ENCODE measurements at regions not wholly inside any gene's neighbourhood (a gene's known extent, or its start where the extent isn't known, plus 50 kb on each side); places are given as distances from the start of the nearest gene placed in this dataset.
"Not testable (repeated sequence)": the region's sequence is repeated elsewhere in the genome, so short reads cannot be mapped to it uniquely, and the experiment has no call there.

DNA sequence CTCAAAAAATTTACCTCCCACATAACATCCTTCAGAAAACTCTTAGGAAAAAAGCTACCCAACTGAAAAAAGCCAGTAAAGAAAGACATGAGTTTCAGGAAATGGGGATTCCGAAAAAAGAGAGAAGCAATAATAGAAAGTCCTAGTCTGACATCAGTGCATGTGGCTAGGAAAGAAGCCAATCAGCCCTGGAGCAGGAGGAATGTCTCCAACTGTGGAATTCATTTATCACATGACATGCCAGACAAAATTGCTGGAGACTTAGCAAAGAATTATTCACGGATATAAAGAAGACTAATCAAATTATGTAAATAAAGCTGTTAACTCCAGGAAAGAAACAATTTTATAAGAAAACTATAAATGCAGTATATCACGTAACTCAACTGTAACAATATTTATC lies 258.9 kb upstream of the RARB start:
- peak; percentile 20 for DNase-seq

DNA sequence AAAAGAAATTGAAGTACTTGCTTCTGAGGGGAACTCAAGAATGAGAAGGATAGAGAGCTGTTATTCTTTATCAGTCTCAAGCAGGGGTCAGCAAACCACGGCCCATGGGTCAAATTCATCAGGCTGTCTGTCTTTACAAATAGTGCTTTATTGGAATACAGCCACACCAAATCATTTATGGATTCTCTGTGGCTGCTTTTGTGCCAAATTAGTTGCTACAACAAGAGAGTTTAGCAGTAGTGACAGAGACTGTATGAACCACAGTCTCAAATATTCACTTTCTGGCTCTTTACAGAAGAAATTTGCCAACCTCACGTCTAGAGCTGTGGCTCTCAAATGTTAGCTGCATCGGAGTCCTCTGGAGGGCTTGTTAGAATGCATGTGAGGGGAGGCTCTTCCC lies 258.0 kb upstream of the RARB start:
- peak; percentile 6 for DNase-seq

DNA sequence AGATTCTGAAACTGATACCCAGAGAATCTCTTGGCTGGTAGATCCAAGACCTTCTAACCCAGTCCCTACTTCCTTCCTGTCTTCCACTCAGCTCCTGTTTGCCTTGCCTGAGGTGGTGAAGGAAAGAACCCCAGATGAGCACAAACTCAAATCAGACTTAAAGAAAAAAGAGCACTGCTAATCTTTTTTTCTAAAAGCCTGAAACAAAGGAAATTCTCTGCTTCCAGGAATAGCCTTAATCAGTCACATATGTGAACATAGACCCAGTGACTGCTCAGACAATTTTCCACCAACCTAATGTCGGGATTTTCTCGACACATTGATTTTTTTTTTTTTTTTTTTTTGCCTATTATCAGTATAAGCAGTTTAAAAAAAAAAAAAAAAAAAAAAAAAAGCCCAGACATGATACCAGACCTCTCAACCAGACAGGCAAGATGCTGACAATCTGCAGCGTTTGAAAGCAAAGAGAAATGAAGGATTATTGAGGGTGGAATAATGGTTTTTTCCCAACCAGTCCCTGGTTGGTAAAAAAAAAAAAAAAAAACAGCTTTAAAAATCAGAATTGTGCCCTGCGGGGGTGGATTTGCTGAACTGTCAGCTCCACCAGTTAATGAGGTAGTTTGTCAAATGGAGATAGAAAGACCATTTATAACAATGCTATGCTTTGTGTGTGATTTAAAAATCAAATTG lies 256.8 kb upstream of the RARB start:
- DNase-seq = peak; percentile 40

DNA sequence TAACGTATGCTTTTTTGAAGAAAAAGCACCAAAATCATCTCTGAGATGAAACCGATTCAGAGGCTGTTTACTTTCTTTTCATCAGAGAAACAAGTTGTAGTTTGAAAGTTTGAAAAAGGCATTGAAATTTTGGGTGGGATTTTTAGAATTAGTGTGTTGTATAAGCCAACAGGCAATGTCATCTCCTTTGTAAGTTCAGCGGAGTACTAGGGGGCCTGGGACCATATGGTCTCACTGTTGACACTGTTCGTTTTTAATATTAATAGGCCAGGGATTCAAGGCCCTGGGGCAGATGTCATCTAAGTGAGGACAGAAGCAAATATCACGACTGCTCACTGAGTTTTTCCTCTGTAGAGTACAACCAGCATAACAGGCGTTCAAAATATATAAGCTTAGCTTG lies 256.2 kb upstream of the RARB start:
- no peak for DNase-seq

DNA sequence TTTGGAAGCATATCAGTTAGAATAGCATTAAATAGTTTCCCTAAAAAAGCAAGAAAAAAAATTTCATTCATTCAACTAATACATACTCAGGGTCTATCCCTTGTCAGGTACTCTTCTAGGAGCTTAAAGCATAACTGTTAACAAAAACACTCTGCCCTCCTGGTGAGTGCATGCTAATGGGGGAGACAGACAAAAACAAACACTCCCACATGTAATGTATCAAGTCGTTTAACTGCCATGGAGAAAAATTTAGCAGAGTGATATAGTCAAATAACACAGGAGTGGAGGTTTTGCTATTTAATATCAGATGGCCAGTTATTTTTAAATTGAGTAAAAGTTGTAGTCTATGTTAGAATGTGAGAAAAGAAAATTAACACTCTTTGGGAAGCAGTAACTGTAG lies 254.5 kb upstream of the RARB start:
- no peak for DNase-seq

DNA sequence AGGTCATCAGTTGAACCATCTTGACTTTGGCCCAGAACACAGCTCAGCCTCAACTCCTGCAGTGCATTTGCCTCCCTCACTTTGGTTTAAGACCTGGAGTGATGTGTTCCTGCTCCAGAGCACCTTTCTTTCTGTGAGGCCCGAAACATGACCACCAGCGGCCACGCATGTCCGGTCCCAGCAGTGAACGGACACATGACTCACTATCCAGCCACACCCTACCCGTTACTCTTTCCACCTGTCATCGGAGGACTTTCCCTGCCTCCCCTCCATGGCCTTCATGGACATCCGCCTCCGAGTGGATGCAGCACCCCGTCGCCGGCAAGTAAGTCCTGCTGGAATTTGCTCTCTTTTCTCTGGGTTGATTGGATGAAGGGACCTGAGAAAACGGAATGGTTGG lies 253.8 kb upstream of the RARB start:
- DNase-seq = no peak

DNA sequence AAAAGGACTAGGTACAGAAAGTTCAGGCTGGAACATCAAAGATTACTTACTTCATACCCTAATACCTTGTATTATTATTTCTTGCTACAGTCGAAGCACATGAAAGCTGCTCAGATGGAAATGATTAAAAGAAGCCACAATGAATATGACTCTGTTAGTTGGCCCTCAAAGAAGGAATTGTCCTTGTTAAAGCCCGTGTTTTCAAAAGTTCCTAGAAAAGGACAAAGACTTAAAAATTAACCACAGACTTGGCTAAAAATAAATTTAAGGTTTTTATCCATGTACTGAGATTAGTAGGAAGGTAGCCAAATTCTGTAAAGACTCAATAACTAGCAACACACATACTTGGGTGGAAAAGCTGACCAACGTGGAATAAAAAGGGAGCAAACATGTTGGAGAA lies 251.0 kb upstream of the RARB start:
- peak; percentile 53 for DNase-seq

DNA sequence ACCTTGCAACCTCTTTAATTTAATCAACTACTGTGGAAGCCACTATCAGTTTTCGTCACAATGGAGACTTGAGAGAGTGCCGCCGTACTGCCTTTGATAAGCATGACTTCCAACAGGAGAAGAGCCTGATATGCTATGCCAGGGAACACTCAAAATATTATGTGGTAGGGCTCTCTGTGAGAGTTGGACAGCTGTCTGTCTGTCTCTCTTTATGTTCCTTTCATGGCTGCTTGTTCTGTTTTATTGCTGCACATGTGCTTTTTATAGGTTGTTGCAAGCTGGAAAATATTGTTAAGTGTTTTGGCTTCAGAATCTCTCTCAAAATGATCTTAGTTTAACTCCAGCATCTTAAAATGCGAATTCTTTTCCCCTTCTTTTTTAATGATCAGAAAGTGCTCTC lies 249.4 kb upstream of the RARB start:
- DNase-seq = no peak

DNA sequence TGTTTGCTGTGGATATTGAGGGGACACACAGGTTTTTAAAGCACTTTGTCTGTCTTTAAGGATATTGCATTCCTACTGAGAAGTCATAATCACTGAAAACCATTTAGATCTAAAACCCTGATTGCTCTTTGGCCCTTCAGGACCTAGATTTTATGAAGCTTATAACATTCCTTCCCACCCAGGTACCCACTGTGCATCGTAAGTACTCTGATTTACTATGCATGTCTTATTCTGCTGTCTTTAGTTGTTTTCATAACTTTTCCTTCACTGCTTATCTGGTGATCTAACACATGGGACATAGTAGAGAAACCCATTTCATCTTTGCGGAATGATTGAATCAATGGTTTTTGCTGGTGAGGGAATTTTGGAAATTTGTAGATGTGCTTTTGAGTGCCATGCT lies 247.0 kb upstream of the RARB start:
- DNase-seq = no peak

DNA sequence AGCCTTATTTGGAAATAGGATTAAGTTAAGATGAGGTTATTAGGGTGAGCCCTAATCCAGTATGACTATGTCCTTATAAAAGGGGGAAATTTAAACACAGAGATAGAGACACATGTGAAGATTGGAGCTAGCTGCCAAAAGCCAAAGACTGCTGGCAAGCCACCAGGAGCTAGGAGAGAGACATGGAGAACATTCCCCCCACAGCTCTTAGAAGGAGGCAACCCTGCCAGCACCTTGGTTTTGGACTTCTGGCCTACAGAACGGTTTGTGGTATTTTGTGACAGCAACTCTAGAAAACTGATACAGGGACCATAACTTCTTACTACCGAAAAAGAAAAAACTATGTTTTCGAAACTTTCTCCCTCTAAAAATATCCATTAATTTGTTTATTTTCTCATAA lies 245.3 kb upstream of the RARB start:
- no peak for DNase-seq

DNA sequence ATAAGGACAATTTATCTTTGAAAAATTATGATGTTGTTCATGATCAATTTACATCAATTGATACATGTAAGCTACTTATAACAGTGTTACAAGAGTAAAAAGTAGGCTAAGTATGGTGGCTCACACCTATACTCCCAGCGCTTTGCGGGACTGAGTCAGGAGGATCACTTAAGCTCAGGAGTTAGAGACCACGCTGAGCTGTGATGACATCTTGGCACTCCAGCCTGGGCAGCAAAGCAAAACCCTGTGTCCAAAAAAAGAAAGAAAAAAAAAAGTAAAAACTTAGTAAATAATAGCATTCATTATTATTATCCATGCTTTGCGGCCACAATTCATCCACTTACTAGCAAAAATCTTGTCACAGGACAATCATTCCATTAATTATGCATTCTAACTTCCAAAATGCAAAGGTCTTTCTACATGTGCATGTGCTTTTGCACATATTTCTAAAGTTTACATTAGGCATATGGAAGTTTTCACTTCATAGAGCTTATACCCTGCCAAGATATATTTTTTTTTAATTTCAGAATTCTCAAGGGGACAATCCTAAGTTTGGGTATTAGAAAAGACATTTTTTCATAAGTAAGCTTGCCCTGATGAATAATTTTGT lies 243.3 kb upstream of the RARB start:
- no peak for DNase-seq

DNA sequence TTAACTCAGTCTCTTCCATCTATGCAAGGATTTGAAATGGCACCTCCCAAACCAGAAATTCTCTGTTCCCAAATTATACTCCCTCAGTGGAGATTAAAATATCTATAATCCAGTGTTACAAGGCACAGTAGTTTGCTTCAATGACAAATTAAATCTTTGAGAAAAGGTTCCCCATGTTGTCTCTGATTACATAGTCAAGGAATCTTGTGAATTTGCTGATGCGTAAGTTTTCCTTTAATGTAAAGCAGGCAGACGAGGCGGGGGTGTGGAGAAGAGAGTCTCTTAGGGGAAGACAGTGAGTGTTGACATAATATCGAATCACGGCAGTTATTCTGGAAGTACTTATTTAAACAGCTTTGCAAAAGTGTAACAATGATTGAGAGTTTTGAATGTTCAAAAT lies 236.4 kb upstream of the RARB start:
- DNase-seq = peak; percentile 77

DNA sequence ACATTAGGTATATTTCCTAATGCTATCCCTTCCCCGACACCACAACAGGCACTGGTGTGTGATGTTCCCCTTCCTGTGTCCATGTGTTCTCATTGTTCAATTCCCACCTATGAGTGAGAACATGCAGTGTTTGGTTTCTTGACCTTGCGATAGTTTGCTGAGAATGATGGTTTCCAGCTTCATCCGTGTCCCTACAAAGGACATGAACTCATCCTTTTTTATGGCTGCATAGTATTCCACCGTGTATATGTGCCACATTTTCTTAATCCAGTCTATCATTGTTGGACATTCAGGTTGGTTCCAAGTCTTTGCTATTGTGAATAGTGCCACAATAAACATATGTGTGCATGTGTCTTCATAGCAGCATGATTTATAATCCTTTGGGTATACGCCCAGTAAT lies 228.5 kb upstream of the RARB start:
- not testable (repeated sequence) for DNase-seq

DNA sequence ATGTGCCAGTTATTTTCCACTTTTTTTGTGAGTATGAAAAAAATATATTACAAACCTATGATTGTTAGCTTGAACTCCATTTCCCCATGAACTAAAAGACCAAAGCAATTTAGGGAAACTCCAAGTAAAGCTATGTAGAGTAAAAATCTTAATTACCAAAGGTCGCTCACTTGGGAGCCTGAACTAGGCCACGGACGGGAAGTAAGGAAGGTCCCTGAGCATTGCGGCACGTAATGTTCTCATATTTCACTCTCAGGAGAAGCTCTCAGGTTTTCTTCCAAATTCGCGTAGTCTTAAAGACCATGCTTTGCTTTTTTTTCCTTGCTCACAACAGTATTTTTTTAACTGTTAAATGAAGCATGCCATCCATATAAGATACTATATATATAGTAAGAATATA lies 215.3 kb upstream of the RARB start:
- no peak for DNase-seq

DNA sequence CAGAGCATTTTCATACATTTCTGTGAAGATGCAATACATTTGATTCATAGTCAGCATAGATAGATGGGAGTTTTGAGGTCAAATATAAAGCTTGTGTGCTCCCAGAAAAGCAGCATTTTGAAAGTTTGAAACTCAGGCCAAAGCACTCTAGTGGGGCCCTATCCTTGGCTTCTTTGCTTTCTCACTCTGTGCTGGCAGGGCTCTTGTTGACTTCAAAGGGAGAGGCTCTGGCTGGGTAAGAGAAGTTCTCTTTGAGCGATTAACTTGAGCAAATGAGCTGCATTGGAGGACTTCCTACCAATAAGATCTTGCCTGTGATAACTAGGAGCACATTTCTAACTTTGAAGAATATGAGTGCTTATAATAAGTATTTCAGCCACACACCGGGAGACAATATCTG lies 214.0 kb upstream of the RARB start:
- DNase-seq = no peak

DNA sequence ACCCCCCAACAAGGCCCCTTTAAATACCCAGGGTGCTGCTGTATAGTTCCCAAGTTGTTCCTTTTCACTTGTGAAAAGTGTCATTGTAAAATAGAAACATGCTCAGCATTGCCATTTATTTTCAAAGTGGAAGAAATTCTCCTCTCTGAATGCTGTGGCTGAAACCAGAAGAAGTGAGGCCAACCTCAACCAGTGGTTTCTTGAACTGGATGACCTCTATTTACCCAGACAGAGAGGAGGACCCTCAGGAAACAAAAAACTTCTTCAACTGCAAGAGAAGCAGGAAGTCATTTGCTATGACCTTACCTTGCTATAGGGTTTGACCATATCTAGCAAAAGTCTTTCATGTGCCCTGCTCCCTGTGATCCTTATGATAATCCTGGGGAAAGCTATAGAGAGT lies 209.7 kb upstream of the RARB start:
- DNase-seq = no peak

DNA sequence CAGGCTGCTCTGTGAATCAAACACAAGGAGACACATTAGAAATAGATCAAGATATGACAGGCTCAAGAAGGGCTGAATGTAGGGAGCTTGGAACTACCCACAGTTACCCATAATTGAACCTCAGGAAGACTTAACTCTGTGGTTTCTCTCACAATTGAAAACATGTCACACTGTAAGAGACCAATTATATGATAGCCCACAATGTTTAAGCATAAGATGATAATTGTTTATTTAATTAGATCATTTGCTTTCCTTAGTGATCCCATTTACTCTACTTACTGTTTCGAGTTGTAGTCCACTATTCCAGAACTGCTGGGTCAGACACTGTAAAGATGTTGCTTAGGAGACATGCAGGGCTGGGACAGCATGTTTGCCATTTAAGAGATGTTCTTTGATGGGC lies 201.3 kb upstream of the RARB start:
- DNase-seq = no peak

DNA sequence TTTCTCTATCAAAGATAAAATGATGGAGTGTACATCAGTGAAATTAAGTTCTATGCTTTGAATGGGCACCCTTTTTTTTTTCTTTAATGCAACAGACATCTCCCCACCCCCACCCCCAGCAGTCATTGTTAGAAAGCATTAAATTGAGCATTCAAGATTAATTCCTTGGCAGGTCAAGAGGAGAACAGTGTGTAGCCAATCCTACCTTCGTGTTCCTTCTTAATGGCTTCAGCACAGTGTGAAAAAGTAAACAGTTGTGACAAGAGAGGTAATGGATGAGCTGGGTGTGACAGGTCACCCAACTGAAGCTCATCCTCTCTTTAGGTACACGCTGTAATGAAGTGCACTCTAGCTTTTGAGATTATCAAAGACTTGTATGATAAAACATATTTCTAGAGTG lies 198.5 kb upstream of the RARB start:
- DNase-seq = no peak

DNA sequence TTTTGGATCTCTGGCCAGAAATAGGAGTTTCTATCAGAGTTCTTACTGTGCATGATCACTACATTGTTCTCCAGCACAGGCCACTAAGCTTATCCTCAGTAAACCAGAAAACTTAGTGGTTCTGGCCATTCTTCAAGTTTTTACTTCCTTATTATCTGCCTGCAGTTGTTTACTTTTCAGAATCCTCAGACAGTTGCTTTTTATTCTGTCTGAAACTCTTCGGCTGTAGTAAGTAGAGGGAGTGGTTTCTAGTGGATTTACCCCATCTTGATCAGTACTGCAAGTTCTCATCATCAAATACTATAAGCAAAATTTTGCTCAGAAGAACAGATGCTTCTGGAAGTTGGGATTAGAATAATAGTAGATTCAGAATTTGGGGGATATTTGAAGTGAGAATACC lies 193.0 kb upstream of the RARB start:
- no peak for DNase-seq

DNA sequence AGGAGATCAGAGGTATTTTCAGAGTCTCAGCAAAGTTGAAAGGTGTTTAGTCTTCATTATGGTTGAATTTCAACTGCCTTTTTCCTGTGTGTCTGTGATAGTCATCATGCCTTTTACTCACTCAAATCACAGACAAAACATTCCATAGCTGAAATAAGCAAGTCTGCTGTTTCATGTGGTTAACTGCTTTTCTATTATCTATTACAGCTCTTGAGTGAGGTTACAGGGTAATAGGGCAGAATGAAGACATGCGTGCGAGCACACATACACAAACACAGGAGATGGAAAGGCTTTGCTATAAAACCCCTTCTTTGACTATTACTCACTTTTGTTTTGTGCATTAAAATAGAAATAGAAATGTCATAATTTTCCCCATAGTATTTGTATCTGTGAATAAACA lies 192.6 kb upstream of the RARB start:
- peak; percentile 31 for DNase-seq

DNA sequence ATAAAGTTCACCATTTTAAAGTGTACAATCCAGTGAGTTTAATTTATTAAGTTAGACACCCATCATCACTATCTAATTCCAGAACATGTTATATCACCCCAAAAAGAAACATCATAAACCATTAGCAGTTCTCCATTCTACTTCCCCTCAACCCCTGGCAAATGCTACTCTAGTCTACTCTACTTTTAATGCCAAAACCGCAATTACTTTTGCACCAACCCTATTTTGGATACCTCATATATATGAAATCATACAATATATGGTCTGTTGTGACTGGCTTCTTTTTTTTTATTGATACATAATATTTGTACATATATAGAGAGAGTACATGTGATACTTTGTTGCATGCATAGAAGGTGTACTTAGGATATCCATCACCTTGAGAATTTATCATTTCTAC lies 190.5 kb upstream of the RARB start:
- no peak for DNase-seq

DNA sequence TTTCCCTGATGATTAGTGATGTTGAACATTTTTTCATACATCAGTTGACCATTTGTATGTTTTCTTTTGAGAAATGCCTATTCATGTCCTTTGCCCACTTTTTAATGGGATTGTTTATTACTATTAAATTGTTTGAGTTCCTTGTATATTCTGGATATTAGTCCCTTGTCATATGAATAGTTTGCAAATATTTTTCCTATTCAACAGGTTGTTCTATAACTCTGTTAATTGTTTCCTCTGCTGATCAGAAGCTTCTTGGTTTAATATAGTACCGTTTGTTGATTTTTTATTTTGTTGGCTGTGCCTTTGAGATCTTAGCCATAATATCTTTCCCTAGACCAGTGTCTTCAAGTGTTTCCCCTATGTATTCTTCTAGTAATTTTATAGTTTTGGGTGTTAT lies 189.0 kb upstream of the RARB start:
- DNase-seq = no peak

DNA sequence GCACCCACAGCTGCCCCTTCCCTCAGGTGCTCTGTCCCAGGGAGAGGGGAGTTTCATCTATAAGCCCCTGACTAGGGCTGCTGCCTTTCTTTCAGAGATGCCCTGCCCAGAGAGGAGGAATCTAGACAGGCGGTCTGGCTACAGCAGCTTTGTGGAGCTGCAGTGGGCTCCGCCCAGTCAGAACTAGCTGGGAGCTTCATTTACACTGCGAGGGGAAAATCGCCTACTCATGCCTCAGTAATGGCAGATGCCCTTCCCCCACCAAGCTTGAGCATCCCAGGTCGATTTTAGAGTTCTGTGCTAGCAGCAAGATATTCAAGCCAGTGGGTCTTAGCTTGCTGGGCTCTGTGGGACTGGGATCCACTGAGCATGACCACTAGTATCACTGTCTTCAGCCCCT lies 181.2 kb upstream of the RARB start:
- DNase-seq = no peak

DNA sequence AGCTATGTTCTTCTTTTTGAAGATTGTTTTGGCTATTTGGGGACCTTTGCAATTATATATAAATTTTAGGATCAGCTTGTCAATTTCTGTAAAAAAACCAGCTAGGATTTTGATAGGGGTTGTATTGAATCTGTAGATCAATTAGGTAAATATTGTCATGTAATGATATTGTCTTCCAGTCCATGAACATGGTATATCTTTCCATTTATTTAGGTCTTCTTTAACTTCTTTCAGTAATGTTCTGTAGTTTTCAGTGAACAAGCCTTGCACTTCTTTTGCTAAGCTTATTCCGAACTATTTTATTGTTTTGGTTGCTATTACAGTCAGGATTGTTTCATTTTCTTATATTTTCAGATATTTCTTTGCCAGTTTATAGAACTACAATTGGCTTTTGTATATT lies 175.8 kb upstream of the RARB start:
- DNase-seq = no peak

DNA sequence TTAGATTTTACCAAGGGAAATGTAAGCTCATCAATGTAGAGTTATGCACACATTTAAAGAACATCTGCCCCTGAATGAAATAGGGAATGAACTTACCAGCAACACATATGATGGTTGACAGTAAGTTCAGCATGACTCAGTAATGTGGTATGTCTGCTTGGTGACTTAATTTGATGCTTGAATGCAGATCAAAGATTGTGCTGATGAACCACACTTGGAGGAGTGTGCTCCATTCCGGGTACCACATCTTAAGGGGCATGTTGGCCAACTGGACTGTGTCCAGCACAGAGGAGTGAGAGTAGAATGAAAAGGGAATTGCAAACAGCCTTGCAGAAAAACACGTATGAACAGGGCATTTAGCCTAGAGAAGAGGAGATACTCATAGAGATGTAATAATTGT lies 171.0 kb upstream of the RARB start:
- peak; percentile 84 for DNase-seq

All from fibroblast of skin of right biceps (primary cell).